A673 (cell line): ENCODE measurements at regions not wholly inside any gene's neighbourhood (a gene's known extent, or its start where the extent isn't known, plus 50 kb on each side); places are given as distances from the start of the nearest gene placed in this dataset.

Source experiments
- EZH2 ChIP-seq: fragments of 200-600 bp; sonication (generic); IDR thresholded peaks from 2 replicates; pipeline ENCODE4 v1.6.1; 2017; ENCODE audit warnings: borderline replicate concordance, low read depth, mild to moderate bottlenecking, mixed read lengths, antibody characterized with exemption, low read length; ENCODE audit not compliant: poor library complexity, severe bottlenecking
- TF ChIP-seq, protein P1 (sequence below): fragments of 300-800, 200-600 bp; sonication (generic); conservative IDR thresholded peaks from 2 replicates; pipeline ENCODE4 v1.5.1; 2017; ENCODE audit warnings: low read depth, mild to moderate bottlenecking, antibody characterized with exemption, low read length, moderate library complexity, mixed read lengths

DNA sequence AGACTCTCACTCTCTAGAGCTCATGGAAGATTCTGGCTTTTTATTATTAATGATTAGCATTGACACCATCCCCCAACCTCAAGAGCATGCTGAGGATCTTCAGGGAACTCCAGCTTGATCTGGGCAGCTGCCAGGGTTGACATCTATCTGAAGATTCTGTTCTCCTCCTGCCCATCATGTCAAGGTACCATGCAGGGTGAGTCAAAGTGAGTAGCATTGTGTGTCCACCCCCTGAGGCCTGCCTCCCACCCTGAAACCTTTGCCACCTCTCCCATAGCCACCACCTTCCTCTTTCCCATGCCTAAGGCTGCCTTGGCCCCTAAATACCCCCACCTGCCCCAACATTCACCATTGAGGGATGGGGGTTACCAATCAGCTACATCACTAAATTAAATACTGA, 70.1 kb upstream of the SLCO3A1 start:
- TF ChIP-seq EZH2 = no peak
- TF ChIP-seq, protein P1, sequence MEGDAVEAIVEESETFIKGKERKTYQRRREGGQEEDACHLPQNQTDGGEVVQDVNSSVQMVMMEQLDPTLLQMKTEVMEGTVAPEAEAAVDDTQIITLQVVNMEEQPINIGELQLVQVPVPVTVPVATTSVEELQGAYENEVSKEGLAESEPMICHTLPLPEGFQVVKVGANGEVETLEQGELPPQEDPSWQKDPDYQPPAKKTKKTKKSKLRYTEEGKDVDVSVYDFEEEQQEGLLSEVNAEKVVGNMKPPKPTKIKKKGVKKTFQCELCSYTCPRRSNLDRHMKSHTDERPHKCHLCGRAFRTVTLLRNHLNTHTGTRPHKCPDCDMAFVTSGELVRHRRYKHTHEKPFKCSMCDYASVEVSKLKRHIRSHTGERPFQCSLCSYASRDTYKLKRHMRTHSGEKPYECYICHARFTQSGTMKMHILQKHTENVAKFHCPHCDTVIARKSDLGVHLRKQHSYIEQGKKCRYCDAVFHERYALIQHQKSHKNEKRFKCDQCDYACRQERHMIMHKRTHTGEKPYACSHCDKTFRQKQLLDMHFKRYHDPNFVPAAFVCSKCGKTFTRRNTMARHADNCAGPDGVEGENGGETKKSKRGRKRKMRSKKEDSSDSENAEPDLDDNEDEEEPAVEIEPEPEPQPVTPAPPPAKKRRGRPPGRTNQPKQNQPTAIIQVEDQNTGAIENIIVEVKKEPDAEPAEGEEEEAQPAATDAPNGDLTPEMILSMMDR = no peak
